DOHH2 (cell line): ENCODE measurements at regions not wholly inside any gene's neighbourhood (a gene's known extent, or its start where the extent isn't known, plus 50 kb on each side); places are given as distances from the start of the nearest gene placed in this dataset.

Experiments
- EZH2phosphoT487 ChIP-seq: fragments of 200-600 bp; sonication (generic); IDR thresholded peaks from 2 replicates; pipeline ENCODE4 v1.6.1; 2017; ENCODE audit warnings: borderline replicate concordance, mild to moderate bottlenecking, antibody characterized with exemption, low read length, moderate library complexity, mixed read lengths
- TF ChIP-seq, protein P1 (sequence below): fragments of 200-600 bp; sonication (generic); IDR thresholded peaks from one replicate; pipeline ENCODE4 v1.5.1; 2014; ENCODE audit warnings: antibody characterized with exemption, mild to moderate bottlenecking, low read depth, low read length; ENCODE audit not compliant: poor library complexity, severe bottlenecking

DNA sequence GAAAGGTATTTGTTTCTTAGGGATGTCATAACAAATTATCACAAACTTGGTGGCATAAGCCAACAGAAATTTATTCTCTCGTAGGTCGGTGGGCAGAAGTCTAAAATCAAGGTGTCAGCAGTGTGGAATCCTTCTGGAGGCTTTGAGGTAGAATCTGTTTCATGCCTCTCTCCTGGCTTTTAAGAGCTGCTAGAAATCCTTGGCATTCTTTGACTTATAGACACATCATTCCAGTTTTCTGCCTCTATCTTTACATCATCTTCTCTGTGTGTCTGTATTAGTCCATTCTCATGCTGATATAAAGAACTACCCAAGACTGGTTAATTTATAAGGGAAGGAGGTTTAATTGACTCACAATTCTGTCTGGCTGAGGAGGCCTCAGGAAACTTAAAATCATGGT is 488.1 kb upstream of the PAPPA start:
- TF ChIP-seq, protein P1, sequence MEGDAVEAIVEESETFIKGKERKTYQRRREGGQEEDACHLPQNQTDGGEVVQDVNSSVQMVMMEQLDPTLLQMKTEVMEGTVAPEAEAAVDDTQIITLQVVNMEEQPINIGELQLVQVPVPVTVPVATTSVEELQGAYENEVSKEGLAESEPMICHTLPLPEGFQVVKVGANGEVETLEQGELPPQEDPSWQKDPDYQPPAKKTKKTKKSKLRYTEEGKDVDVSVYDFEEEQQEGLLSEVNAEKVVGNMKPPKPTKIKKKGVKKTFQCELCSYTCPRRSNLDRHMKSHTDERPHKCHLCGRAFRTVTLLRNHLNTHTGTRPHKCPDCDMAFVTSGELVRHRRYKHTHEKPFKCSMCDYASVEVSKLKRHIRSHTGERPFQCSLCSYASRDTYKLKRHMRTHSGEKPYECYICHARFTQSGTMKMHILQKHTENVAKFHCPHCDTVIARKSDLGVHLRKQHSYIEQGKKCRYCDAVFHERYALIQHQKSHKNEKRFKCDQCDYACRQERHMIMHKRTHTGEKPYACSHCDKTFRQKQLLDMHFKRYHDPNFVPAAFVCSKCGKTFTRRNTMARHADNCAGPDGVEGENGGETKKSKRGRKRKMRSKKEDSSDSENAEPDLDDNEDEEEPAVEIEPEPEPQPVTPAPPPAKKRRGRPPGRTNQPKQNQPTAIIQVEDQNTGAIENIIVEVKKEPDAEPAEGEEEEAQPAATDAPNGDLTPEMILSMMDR: no peak
- TF ChIP-seq EZH2phosphoT487: no peak
